ENCODE measurements at regions not wholly inside any gene's neighbourhood (a gene's known extent, or its start where the extent isn't known, plus 50 kb on each side); places are given as distances from the start of the nearest gene placed in this dataset.
"Not testable (repeated sequence)": the region's sequence is repeated elsewhere in the genome, so short reads cannot be mapped to it uniquely, and the experiment has no call there.

GRCh38 chr6:10343320-10343719 is 71.6 kb downstream of the TFAP2A start:
- no peak for DNase-seq (ENCODE audit: extremely low read depth in 1 of 11, low read depth in 9 of 11, low spot score in 4 of 11)

GRCh38 chr6:10341605-10342004 is 73.3 kb downstream of the TFAP2A start:
- no peak for DNase-seq (ENCODE audit: extremely low read depth in 1 of 11, low read depth in 9 of 11, low spot score in 4 of 11)

- DNase-seq (ENCODE audit: extremely low read depth in 1 of 11, low read depth in 9 of 11, low spot score in 4 of 11), result no peak
These were observed 76.7 kb downstream of the TFAP2A start for GRCh38 chr6:10338151-10338550.

- DNase-seq (ENCODE audit: extremely low read depth in 1 of 11, low read depth in 9 of 11, low spot score in 4 of 11), result not testable (repeated sequence)
These were observed 77.5 kb downstream of the TFAP2A start for GRCh38 chr6:10337376-10337775.

GRCh38 chr6:10332111-10332510 is 82.8 kb downstream of the TFAP2A start:
- DNase-seq (ENCODE audit: extremely low read depth in 1 of 11, low read depth in 9 of 11, low spot score in 4 of 11), result no peak

GRCh38 chr6:10331334-10331968 is 83.4 kb downstream of the TFAP2A start:
- no peak for DNase-seq (ENCODE audit: extremely low read depth in 1 of 11, low read depth in 9 of 11, low spot score in 4 of 11)

- DNase-seq (ENCODE audit: extremely low read depth in 1 of 11, low read depth in 9 of 11, low spot score in 4 of 11), result no peak
These were observed 84.4 kb downstream of the TFAP2A start for GRCh38 chr6:10330515-10330914.

GRCh38 chr6:10323018-10323417 is 91.9 kb downstream of the TFAP2A start:
- DNase-seq (ENCODE audit: extremely low read depth in 1 of 11, low read depth in 9 of 11, low spot score in 4 of 11), result no peak

- no peak for DNase-seq (ENCODE audit: extremely low read depth in 1 of 11, low read depth in 9 of 11, low spot score in 4 of 11)
These were observed 94.6 kb downstream of the TFAP2A start for GRCh38 chr6:10320291-10320690.

- DNase-seq (ENCODE audit: extremely low read depth in 1 of 11, low read depth in 9 of 11, low spot score in 4 of 11), result no peak
These were observed 98.5 kb downstream of the TFAP2A start for GRCh38 chr6:10316373-10316721.

GRCh38 chr6:10315658-10316372 is 99.1 kb downstream of the TFAP2A start:
- DNase-seq (ENCODE audit: extremely low read depth in 1 of 11, low read depth in 9 of 11, low spot score in 4 of 11), result no peak

- DNase-seq (ENCODE audit: extremely low read depth in 1 of 11, low read depth in 9 of 11, low spot score in 4 of 11), result no peak
These were observed 99.8 kb downstream of the TFAP2A start for GRCh38 chr6:10315034-10315433.

GRCh38 chr6:10314163-10314955 is 100.5 kb downstream of the TFAP2A start:
- DNase-seq (ENCODE audit: extremely low read depth in 1 of 11, low read depth in 9 of 11, low spot score in 4 of 11), result no peak

GRCh38 chr6:10313799-10314162 is 101.1 kb downstream of the TFAP2A start:
- no peak for DNase-seq (ENCODE audit: extremely low read depth in 1 of 11, low read depth in 9 of 11, low spot score in 4 of 11)

GRCh38 chr6:10312445-10312844 is 102.4 kb downstream of the TFAP2A start:
- DNase-seq (ENCODE audit: extremely low read depth in 1 of 11, low read depth in 9 of 11, low spot score in 4 of 11), result no peak

- DNase-seq (ENCODE audit: extremely low read depth in 1 of 11, low read depth in 9 of 11, low spot score in 4 of 11), result not testable (repeated sequence)
These were observed 103.1 kb downstream of the TFAP2A start for GRCh38 chr6:10311546-10312405.

GRCh38 chr6:10310826-10311225 is 104.0 kb downstream of the TFAP2A start:
- DNase-seq (ENCODE audit: extremely low read depth in 1 of 11, low read depth in 9 of 11, low spot score in 4 of 11), result no peak

GRCh38 chr6:10310330-10310653 is 104.6 kb downstream of the TFAP2A start:
- no peak for DNase-seq (ENCODE audit: extremely low read depth in 1 of 11, low read depth in 9 of 11, low spot score in 4 of 11)

GRCh38 chr6:10309457-10310329 is 105.2 kb downstream of the TFAP2A start:
- DNase-seq (ENCODE audit: extremely low read depth in 1 of 11, low read depth in 9 of 11, low spot score in 4 of 11), result no peak

Data from renal cortex interstitium (tissue), 11 donors.